MCF 10A (cell line): ENCODE measurements at regions not wholly inside any gene's neighbourhood (a gene's known extent, or its start where the extent isn't known, plus 50 kb on each side); places are given as distances from the start of the nearest gene placed in this dataset.

Experiments used
- BruUV-seq: library from RNA; stranded (reverse); fragments of 400-500 nt; replicated peaks from 2 replicates; lab custom pipeline; 2021; lab: Mats Ljungman, UMichigan
- CTCF ChIA-PET: fragments of 300-600 bp; sonication (Branson Sonifier 250); formaldehyde crosslinking; extraction: SDS; loops from one replicate; lab custom pipeline; 2021; ENCODE audit warnings: antibody characterized with exemption, inconsistent platforms; lab: Yijun Ruan, JAX
- POLR2A ChIA-PET: fragments of 300-600, 350-650 bp; sonication (Branson Sonifier 250); formaldehyde crosslinking; extraction: SDS; loops from one replicate; lab custom pipeline; 2020; ENCODE audit warnings: antibody characterized with exemption, inconsistent platforms; lab: Yijun Ruan, JAX
- DNase-seq: peaks from one replicate; pipeline ENCODE4 v3.0.0-alpha.2; 2018; ENCODE audit not compliant: unreplicated experiment
- H3K27ac Mint-ChIP-seq: one replicate; pipeline ENCODE4 v1.8.0; 2022; ENCODE audit warnings: mild to moderate bottlenecking, low read depth, mixed read lengths; ENCODE audit not compliant: unreplicated experiment
- H3K27me3 Mint-ChIP-seq: one replicate; pipeline ENCODE4 v1.8.0; 2022; ENCODE audit warnings: mixed read lengths; ENCODE audit not compliant: insufficient read depth, unreplicated experiment
- H3K36me3 Mint-ChIP-seq: one replicate; pipeline ENCODE4 v1.8.0; 2022; ENCODE audit warnings: mild to moderate bottlenecking, moderate library complexity, mixed read lengths; ENCODE audit not compliant: insufficient read depth, unreplicated experiment
- H3K4me1 Mint-ChIP-seq: one replicate; pipeline ENCODE4 v1.8.0; 2022; ENCODE audit warnings: mixed read lengths; ENCODE audit not compliant: insufficient read depth, unreplicated experiment
- H3K4me3 Mint-ChIP-seq: one replicate; pipeline ENCODE4 v1.8.0; 2022; ENCODE audit warnings: mild to moderate bottlenecking, moderate library complexity, mixed read lengths; ENCODE audit not compliant: unreplicated experiment
- H3K9me3 Mint-ChIP-seq: one replicate; pipeline ENCODE4 v1.8.0; 2022; ENCODE audit warnings: mixed read lengths; ENCODE audit not compliant: unreplicated experiment
- intact Hi-C: fragments of 100-400 bp; cut with micrococcal nuclease; formaldehyde crosslinking; loops from 2 replicates; pipeline ENCODE4 v1.14.1; 2022
- TF ChIP-seq, protein P1 (sequence below): fragments of 200-600 bp; IDR thresholded peaks from one replicate; pipeline ENCODE4 v1.8.0; 2022; ENCODE audit warnings: antibody characterized with exemption, mild to moderate bottlenecking; ENCODE audit not compliant: unreplicated experiment

GRCh38 chr1:60622486-60622885, 459.9 kb upstream of the NFIA start:
- no peaks in the 10 kb centered on the region for H3K36me3 Mint-ChIP-seq
- no TSS peak for BruUV-seq
- no peaks in the 10 kb centered on the region for H3K27me3 Mint-ChIP-seq
- POLR2A ChIA-PET, result no interaction called here
- H3K4me3 Mint-ChIP-seq, result no peak overlapping the region
- H3K27ac Mint-ChIP-seq, result no peak overlapping the region
- DNase-seq, result no peak
- no peaks in the 10 kb centered on the region for H3K4me1 Mint-ChIP-seq
- H3K9me3 Mint-ChIP-seq, result no peaks in the 10 kb centered on the region
- TF ChIP-seq, protein P1, sequence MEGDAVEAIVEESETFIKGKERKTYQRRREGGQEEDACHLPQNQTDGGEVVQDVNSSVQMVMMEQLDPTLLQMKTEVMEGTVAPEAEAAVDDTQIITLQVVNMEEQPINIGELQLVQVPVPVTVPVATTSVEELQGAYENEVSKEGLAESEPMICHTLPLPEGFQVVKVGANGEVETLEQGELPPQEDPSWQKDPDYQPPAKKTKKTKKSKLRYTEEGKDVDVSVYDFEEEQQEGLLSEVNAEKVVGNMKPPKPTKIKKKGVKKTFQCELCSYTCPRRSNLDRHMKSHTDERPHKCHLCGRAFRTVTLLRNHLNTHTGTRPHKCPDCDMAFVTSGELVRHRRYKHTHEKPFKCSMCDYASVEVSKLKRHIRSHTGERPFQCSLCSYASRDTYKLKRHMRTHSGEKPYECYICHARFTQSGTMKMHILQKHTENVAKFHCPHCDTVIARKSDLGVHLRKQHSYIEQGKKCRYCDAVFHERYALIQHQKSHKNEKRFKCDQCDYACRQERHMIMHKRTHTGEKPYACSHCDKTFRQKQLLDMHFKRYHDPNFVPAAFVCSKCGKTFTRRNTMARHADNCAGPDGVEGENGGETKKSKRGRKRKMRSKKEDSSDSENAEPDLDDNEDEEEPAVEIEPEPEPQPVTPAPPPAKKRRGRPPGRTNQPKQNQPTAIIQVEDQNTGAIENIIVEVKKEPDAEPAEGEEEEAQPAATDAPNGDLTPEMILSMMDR, result no peak
- CTCF ChIA-PET, result no interaction called here
- intact Hi-C loops, result no loop called here

- POLR2A ChIA-PET, result no interaction called here
- DNase-seq, result no peak
- TF ChIP-seq, protein P1, result no peak
- H3K9me3 Mint-ChIP-seq, result no peaks in the 10 kb centered on the region
- H3K36me3 Mint-ChIP-seq, result no peaks in the 10 kb centered on the region
- H3K4me3 Mint-ChIP-seq, result no peak overlapping the region
- CTCF ChIA-PET, result interaction anchor here (0.6 kb wide), 2 partner anchors 227 to 311 kb away, joined by 3 read pairs; no protein-coding TSS in a partner anchor
- BruUV-seq, result no TSS peak
- intact Hi-C loops, result no loop called here
- no peak overlapping the region for H3K27ac Mint-ChIP-seq
- no peaks in the 10 kb centered on the region for H3K27me3 Mint-ChIP-seq
- H3K4me1 Mint-ChIP-seq, result no peaks in the 10 kb centered on the region
These were observed 461.0 kb upstream of the NFIA start for GRCh38 chr1:60621368-60621851.

- Mint-ChIP-seq H3K36me3 (no peaks in the 10 kb centered on the region), H3K4me3 (no peak overlapping the region), H3K9me3 (no peaks in the 10 kb centered on the region), H3K27me3 (no peaks in the 10 kb centered on the region), H3K27ac (no peak overlapping the region), H3K4me1 (no peaks in the 10 kb centered on the region)
- DNase-seq, result no peak
- intact Hi-C loops, result no loop called here
- CTCF ChIA-PET, result no interaction called here
- POLR2A ChIA-PET, result no interaction called here
- BruUV-seq, result no TSS peak
- TF ChIP-seq, protein P1, result no peak
These were observed 462.3 kb upstream of the NFIA start for GRCh38 chr1:60620087-60620486.

DNA sequence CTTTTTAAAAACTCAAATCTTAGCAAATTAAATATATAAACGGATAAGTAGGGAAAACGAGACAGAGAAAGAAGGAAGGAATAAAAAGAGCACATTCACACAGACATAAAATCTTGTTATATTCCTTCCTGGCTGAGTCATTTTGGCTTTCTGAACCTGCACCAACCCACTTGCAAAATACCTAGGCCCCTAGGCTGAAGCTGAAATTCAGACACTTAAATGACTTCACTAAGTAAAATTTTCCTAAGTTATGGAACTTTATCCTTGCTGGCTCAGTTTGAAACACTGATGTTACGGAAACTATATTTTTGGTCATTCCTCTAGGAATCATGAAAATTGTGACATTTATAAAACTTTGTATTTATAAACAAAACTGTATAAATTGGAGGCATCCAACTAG, 462.8 kb upstream of the NFIA start:
- H3K27ac Mint-ChIP-seq, result no peak overlapping the region

More for the DNA sequence above, 462.8 kb upstream of the NFIA start:
- CTCF ChIA-PET, result no interaction called here
- Mint-ChIP-seq H3K4me3 (no peak overlapping the region), H3K4me1 (no peaks in the 10 kb centered on the region), H3K27me3 (no peaks in the 10 kb centered on the region), H3K9me3 (no peaks in the 10 kb centered on the region), H3K36me3 (no peaks in the 10 kb centered on the region)
- BruUV-seq, result no TSS peak
- peak; percentile 9 for DNase-seq
- TF ChIP-seq, protein P1, result no peak
- POLR2A ChIA-PET, result interaction anchor here (0.7 kb wide), 1 partner anchor 46 kb away, joined by 3 read pairs; no protein-coding TSS in a partner anchor
- intact Hi-C loops, result no loop called here
